ENCODE measurements at regions not wholly inside any gene's neighbourhood (a gene's known extent, or its start where the extent isn't known, plus 50 kb on each side); places are given as distances from the start of the nearest gene placed in this dataset.

GRCh38 chr2:55992455-55992854 lies 68.9 kb upstream of the EFEMP1 start:
- TF ChIP-seq CTCF (IDR thresholded peaks at IDR 0.05) = no peak
- no peak for TF ChIP-seq POLR2AphosphoS5 (IDR thresholded peaks at IDR 0.05; ENCODE audit: insufficient read depth in 1 of 2, low read depth in 1 of 2)
